Tibial nerve (tissue), 4 donors: ENCODE measurements at regions not wholly inside any gene's neighbourhood (a gene's known extent, or its start where the extent isn't known, plus 50 kb on each side); places are given as distances from the start of the nearest gene placed in this dataset.

ENCODE experiments used
- DNase-seq, 2 donors: peaks; one replicate each; pipeline ENCODE4 v3.0.0-alpha.2; 2019; ENCODE audit warnings: low spot score in 2 of 2
- H3K27ac ChIP-seq, 4 donors: fragments of 200-600 bp; sonication (generic) in 3 of 4; one replicate each; pipeline ENCODE4 v1.5.1; 2017 to 2019; ENCODE audit warnings: mild to moderate bottlenecking in 1 of 4
- H3K27me3 ChIP-seq, 2 donors: fragments of 200-600 bp; sonication (generic) in 1 of 2; one replicate each; pipeline versions ENCODE4 v1.5.1 to v1.6.0; 2017 to 2019
- H3K36me3 ChIP-seq, 3 donors: fragments of 200-600 bp; sonication (generic); one replicate each; pipeline ENCODE4 v1.5.1; 2018 to 2019
- H3K4me1 ChIP-seq, 4 donors: fragments of 200-600 bp; sonication (generic) in 3 of 4; one replicate each; pipeline ENCODE4 v1.5.1; 2017 to 2019
- H3K4me3 ChIP-seq, 4 donors: fragments of 200-600 bp; sonication (generic) in 3 of 4; one replicate each; pipeline ENCODE4 v1.5.1; 2017 to 2019; ENCODE audit warnings: mild to moderate bottlenecking in 1 of 4, moderate library complexity in 1 of 4
- H3K9me3 ChIP-seq, 4 donors: fragments of 200-600 bp; sonication (generic) in 3 of 4; one replicate each; pipeline ENCODE4 v1.5.1; 2017 to 2019
- EP300 ChIP-seq, 2 donors: sonication (generic); formaldehyde crosslinking; IDR thresholded peaks; one replicate each; pipeline ENCODE4 v1.6.1; 2017; ENCODE audit warnings: antibody characterized with exemption in 2 of 2, mild to moderate bottlenecking in 1 of 2
- POLR2A ChIP-seq, 2 donors: fragments of 450-650 bp; IDR thresholded peaks; one replicate each; pipeline ENCODE4 v1.6.1; 2017; ENCODE audit warnings: antibody characterized with exemption in 2 of 2, mild to moderate bottlenecking in 2 of 2, moderate library complexity in 2 of 2
- WGBS, 2 donors: methylation state at CpG; one replicate each; pipeline ENCODE4 v1.1.5; 2018; 5-methylcytosine and 5-hydroxymethylcytosine counted together
- TF ChIP-seq, protein P1 (sequence below), 5 experiments: fragments of 200-600 bp in 3 of 5; fragments of 450-650 bp in 2 of 5; sonication (generic) in 3 of 5; IDR thresholded peaks; one replicate each; pipeline ENCODE4 v1.5.1; 2016 to 2019; ENCODE audit warnings: antibody characterized with exemption in 5 of 5, mild to moderate bottlenecking in 3 of 5, moderate library complexity in 2 of 5

DNA sequence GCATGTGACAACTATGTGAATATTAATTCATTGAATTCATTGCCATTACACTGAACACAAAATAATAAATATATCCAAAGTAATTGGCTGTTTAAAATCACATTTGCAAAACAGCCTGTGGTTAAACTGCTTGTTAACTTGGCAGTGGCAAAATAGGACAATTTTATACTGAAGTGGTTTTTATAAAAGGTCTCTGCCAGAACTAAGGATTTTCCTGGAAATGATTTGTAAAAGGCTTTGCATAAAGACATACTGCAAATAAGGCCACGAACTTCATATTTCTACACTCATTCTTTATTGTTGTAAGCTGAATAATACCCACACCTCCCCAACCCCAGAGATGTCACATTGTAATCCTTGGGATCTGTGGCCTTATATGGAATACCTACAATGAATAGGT, 370.3 kb upstream of the RGMB start:
- TF ChIP-seq EP300 (IDR thresholded peaks at IDR 0.05) (no peak), POLR2A (IDR thresholded peaks at IDR 0.05) (no peak)
- TF ChIP-seq, protein P1, sequence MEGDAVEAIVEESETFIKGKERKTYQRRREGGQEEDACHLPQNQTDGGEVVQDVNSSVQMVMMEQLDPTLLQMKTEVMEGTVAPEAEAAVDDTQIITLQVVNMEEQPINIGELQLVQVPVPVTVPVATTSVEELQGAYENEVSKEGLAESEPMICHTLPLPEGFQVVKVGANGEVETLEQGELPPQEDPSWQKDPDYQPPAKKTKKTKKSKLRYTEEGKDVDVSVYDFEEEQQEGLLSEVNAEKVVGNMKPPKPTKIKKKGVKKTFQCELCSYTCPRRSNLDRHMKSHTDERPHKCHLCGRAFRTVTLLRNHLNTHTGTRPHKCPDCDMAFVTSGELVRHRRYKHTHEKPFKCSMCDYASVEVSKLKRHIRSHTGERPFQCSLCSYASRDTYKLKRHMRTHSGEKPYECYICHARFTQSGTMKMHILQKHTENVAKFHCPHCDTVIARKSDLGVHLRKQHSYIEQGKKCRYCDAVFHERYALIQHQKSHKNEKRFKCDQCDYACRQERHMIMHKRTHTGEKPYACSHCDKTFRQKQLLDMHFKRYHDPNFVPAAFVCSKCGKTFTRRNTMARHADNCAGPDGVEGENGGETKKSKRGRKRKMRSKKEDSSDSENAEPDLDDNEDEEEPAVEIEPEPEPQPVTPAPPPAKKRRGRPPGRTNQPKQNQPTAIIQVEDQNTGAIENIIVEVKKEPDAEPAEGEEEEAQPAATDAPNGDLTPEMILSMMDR (IDR thresholded peaks at IDR 0.05), result no peak

DNA sequence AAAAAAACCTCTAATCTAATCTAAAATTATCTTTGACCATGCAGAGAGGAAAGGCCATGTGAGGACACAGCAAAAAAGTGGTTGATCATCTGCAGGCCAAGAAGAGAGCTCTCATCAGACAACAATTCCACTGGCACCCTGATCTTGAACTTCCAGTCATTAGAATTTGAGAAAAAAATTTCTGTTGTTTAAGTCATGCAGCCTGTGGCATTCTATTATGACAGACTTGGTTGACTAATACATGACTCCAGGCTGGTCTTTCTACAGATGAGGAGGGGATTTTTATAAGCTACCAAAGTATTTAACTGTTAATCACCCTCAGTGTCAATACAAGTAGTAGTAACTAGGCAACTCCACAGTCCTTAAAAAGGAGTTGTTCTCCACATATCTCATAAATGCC, 358.5 kb upstream of the RGMB start:
- Histone ChIP-seq H3K36me3 (no peaks in the 10 kb centered on the region), H3K9me3 (peaks cover 0 to 3% (median 0%) of the 10 kb centered on the region in 4 donors), H3K27me3 (no peaks in the 10 kb centered on the region), H3K4me1 (no peaks in the 10 kb centered on the region), H3K4me3 (no peak overlapping the region), H3K27ac (no peak overlapping the region)
- TF ChIP-seq, protein P1 (IDR thresholded peaks at IDR 0.05), result no peak
- TF ChIP-seq POLR2A (IDR thresholded peaks at IDR 0.05), result no peak
- TF ChIP-seq EP300 (IDR thresholded peaks at IDR 0.05), result no peak
- DNase-seq, result no peak

More for the DNA sequence above, 370.3 kb upstream of the RGMB start:
- Histone ChIP-seq H3K4me1 (peaks cover 0 to 4% (median 4%) of the 10 kb centered on the region in 4 donors), H3K27me3 (no peaks in the 10 kb centered on the region), H3K27ac (no peak overlapping the region), H3K4me3 (no peak overlapping the region), H3K9me3 (no peaks in the 10 kb centered on the region), H3K36me3 (no peaks in the 10 kb centered on the region)
- no peak for DNase-seq
- 44 to 59% methylated on average over 1 of the region's 1 CpG for WGBS, 2 donors

DNA sequence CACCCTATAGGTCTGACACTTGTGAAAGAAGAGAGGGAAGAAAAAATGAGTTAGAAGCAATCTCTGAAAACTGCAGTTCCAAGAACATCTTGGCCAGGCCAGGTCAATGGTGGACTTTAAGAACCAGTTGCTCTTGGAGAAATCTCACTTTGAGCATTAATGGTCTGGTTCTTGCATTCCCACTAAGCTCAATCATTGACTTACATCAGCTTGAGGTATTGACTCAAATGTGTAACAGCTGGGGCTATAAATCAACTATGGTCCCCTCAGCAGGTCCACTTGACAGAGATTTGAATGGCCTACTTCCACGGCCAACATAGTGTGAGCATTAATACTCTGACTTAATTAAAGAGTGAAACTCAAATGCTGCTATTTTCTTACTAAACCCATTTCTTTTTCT, 357.8 kb upstream of the RGMB start:
- TF ChIP-seq POLR2A (IDR thresholded peaks at IDR 0.05) (no peak), EP300 (IDR thresholded peaks at IDR 0.05) (no peak)
- TF ChIP-seq, protein P1 (IDR thresholded peaks at IDR 0.05), result no peak
- peaks cover 0 to 3% (median 0%) of the 10 kb centered on the region in 4 donors for H3K9me3 ChIP-seq
- no peaks in the 10 kb centered on the region for H3K27me3 ChIP-seq
- no peak overlapping the region for H3K27ac ChIP-seq
- WGBS, 2 donors, result 87 to 100% methylated on average over 1 of the region's 1 CpG
- H3K4me3 ChIP-seq, result no peak overlapping the region
- no peaks in the 10 kb centered on the region for H3K4me1 ChIP-seq
- no peaks in the 10 kb centered on the region for H3K36me3 ChIP-seq
- DNase-seq, result no peak

DNA sequence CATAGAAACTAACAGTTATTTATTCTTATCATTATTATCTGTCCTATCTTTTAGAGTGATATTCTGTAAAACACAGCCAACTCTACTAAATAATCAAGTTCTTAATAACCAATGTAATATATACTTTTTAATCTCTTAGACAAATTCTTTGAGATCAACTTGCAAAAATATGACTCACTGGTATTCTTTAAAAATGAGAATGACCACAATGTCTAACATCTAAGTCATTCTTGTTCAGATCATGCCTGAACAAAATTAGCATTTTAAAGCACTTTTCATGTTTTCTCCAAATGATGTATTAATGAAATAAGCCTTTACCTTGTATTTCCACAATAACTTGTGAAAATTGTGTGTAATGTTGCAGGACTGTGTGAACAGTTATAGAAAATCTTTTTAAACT, 356.9 kb upstream of the RGMB start:
- H3K27me3 ChIP-seq, result no peaks in the 10 kb centered on the region
- no peak overlapping the region for H3K27ac ChIP-seq
- no peak for DNase-seq
- TF ChIP-seq EP300 (IDR thresholded peaks at IDR 0.05), result no peak
- TF ChIP-seq POLR2A (IDR thresholded peaks at IDR 0.05), result no peak
- TF ChIP-seq, protein P1 (IDR thresholded peaks at IDR 0.05), result no peak
- H3K4me1 ChIP-seq, result no peaks in the 10 kb centered on the region
- no peaks in the 10 kb centered on the region for H3K36me3 ChIP-seq
- peaks cover 0 to 3% (median 0%) of the 10 kb centered on the region in 4 donors for H3K9me3 ChIP-seq
- no peak overlapping the region for H3K4me3 ChIP-seq

DNA sequence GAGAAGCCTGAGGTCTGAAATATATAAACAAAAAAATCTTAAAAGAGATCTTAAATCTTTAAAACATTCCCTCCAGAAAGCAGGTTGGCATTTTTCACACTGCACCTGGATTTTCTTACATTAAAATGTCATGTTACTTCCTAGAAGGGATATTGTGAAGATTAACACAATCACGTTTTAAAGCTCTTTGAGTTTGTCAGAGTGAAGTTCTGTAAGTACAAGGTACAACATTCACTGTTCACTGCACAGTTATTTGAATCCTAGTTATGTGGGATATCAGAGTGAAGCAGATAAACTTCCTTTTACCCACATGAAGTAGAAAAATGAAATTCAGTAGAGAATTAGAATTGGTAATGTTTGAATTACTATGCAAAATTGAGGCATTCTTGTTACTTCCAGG, 353.6 kb upstream of the RGMB start:
- WGBS, 2 donors, result 81 to 83% methylated on average over 1 of the region's 1 CpG
- no peak for DNase-seq
- Histone ChIP-seq H3K27me3 (no peaks in the 10 kb centered on the region), H3K4me1 (no peaks in the 10 kb centered on the region), H3K27ac (no peak overlapping the region), H3K4me3 (no peak overlapping the region), H3K36me3 (no peaks in the 10 kb centered on the region), H3K9me3 (peaks cover 0 to 3% (median 0%) of the 10 kb centered on the region in 4 donors)
- TF ChIP-seq POLR2A (IDR thresholded peaks at IDR 0.05) (no peak), EP300 (IDR thresholded peaks at IDR 0.05) (no peak)
- TF ChIP-seq, protein P1 (IDR thresholded peaks at IDR 0.05), result no peak
